HFFc6 (cell line): ENCODE measurements at regions not wholly inside any gene's neighbourhood (a gene's known extent, or its start where the extent isn't known, plus 50 kb on each side); places are given as distances from the start of the nearest gene placed in this dataset.
A peak's percentile ranks its signal among the peaks of the same experiment; 100 is the strongest.

Experiments used
- DNase-seq: peaks from one replicate; pipeline ENCODE4 v3.0.0-alpha.2; 2018
- H3K27ac Mint-ChIP-seq: 2 replicates; pipeline ENCODE4 v1.8.0; 2020; ENCODE audit warnings: mild to moderate bottlenecking, mixed read lengths
- H3K27me3 Mint-ChIP-seq: 2 replicates; pipeline ENCODE4 v1.8.0; 2021; ENCODE audit warnings: mild to moderate bottlenecking, moderate library complexity, mixed read lengths; ENCODE audit not compliant: insufficient read depth
- H3K36me3 Mint-ChIP-seq: 2 replicates; pipeline ENCODE4 v1.8.0; 2021; ENCODE audit warnings: low read depth, mixed read lengths
- H3K4me1 Mint-ChIP-seq: 2 replicates; pipeline ENCODE4 v1.8.0; 2020; ENCODE audit warnings: low read depth, mixed read lengths
- H3K4me3 Mint-ChIP-seq: 2 replicates; pipeline ENCODE4 v1.8.0; 2020; ENCODE audit warnings: mild to moderate bottlenecking, moderate library complexity, mixed read lengths
- H3K9me3 Mint-ChIP-seq: 2 replicates; pipeline ENCODE4 v1.8.0; 2020; ENCODE audit warnings: mild to moderate bottlenecking, mixed read lengths
- CTCF ChIP-seq: fragments of 200-600 bp; sonication (generic); IDR thresholded peaks from 2 replicates; pipeline ENCODE4 v1.5.0; 2021; ENCODE audit warnings: antibody characterized with exemption, mild to moderate bottlenecking

GRCh38 chr12:75809746-75810145, 221.8 kb downstream of the PHLDA1 start:
- Mint-ChIP-seq H3K4me3 (no peak overlapping the region), H3K4me1 (peaks cover 48% of the 10 kb centered on the region), H3K36me3 (0 out of 2 replicates have a peak, but pooled peaks cover 5% of the 10 kb centered on the region), H3K27ac (no peak overlapping the region), H3K9me3 (peaks cover 4% of the 10 kb centered on the region; the same call in 1 of the 2 replicates), H3K27me3 (no peaks in the 10 kb centered on the region; the same call in none of the 2 replicates)
- TF ChIP-seq CTCF = no peak
- no peak for DNase-seq

GRCh38 chr12:75807494-75807893, 224.1 kb downstream of the PHLDA1 start:
- no peak for TF ChIP-seq CTCF
- Mint-ChIP-seq H3K27me3 (no peaks in the 10 kb centered on the region; the same call in none of the 2 replicates), H3K4me1 (peaks cover 35% of the 10 kb centered on the region), H3K27ac (no peak overlapping the region), H3K4me3 (no peak overlapping the region), H3K36me3 (0 out of 2 replicates have a peak, but pooled peaks cover 5% of the 10 kb centered on the region), H3K9me3 (peaks cover 4% of the 10 kb centered on the region; the same call in 1 of the 2 replicates)
- no peak for DNase-seq

GRCh38 chr12:75805905-75806304, 225.7 kb downstream of the PHLDA1 start:
- DNase-seq = no peak
- H3K27ac Mint-ChIP-seq = peak overlapping the region; percentile 14; the same call in 1 of the 2 replicates
- H3K4me3 Mint-ChIP-seq = no peak overlapping the region
- H3K9me3 Mint-ChIP-seq = peaks cover 4% of the 10 kb centered on the region; the same call in 1 of the 2 replicates
- peaks cover 22% of the 10 kb centered on the region for H3K4me1 Mint-ChIP-seq
- H3K27me3 Mint-ChIP-seq = no peaks in the 10 kb centered on the region; the same call in 1 of the 2 replicates
- 0 out of 2 replicates have a peak, but pooled peaks cover 5% of the 10 kb centered on the region for H3K36me3 Mint-ChIP-seq
- TF ChIP-seq CTCF = no peak

GRCh38 chr12:75805320-75805719, 226.3 kb downstream of the PHLDA1 start:
- no peak for TF ChIP-seq CTCF
- H3K4me1 Mint-ChIP-seq = peaks cover 21% of the 10 kb centered on the region
- no peaks in the 10 kb centered on the region; the same call in 1 of the 2 replicates for H3K27me3 Mint-ChIP-seq
- H3K9me3 Mint-ChIP-seq = peaks cover 4% of the 10 kb centered on the region; the same call in 1 of the 2 replicates
- no peak overlapping the region for H3K4me3 Mint-ChIP-seq
- DNase-seq = no peak
- H3K27ac Mint-ChIP-seq = no peak overlapping the region
- 0 out of 2 replicates have a peak, but pooled peaks cover 5% of the 10 kb centered on the region for H3K36me3 Mint-ChIP-seq

GRCh38 chr12:75798136-75798926, 233.2 kb downstream of the PHLDA1 start:
- DNase-seq = no peak
- TF ChIP-seq CTCF = no peak
- H3K4me3 Mint-ChIP-seq = no peak overlapping the region
- H3K9me3 Mint-ChIP-seq = no peaks in the 10 kb centered on the region
- H3K27ac Mint-ChIP-seq = no peak overlapping the region
- no peaks in the 10 kb centered on the region for H3K27me3 Mint-ChIP-seq
- no peaks in the 10 kb centered on the region for H3K36me3 Mint-ChIP-seq
- peaks cover 9% of the 10 kb centered on the region for H3K4me1 Mint-ChIP-seq
